Left ventricle myocardium inferior (tissue), 1 donor: ENCODE measurements at regions not wholly inside any gene's neighbourhood (a gene's known extent, or its start where the extent isn't known, plus 50 kb on each side); places are given as distances from the start of the nearest gene placed in this dataset.

Experiments
- DNase-seq: peaks from one replicate; pipeline ENCODE4 v3.0.0-alpha.2; 2020
- H3K27ac ChIP-seq: fragments of 200-600 bp; replicated peaks from 2 replicates; pipeline ENCODE4 v1.8.0; 2021
- H3K27me3 ChIP-seq: fragments of 200-600 bp; 2 replicates; pipeline ENCODE4 v1.8.0; 2021; ENCODE audit warnings: low read depth
- H3K36me3 ChIP-seq: fragments of 200-600 bp; 2 replicates; pipeline ENCODE4 v1.8.0; 2021
- H3K4me1 ChIP-seq: fragments of 200-600 bp; 2 replicates; pipeline ENCODE4 v1.8.0; 2021
- H3K4me3 ChIP-seq: fragments of 200-600 bp; 2 replicates; pipeline ENCODE4 v1.8.0; 2021; ENCODE audit warnings: mild to moderate bottlenecking, moderate library complexity
- H3K9me3 ChIP-seq: fragments of 200-600 bp; replicated peaks from 2 replicates; pipeline ENCODE4 v1.8.0; 2021
- intact Hi-C: fragments of 100-400 bp; cut with micrococcal nuclease; formaldehyde crosslinking; loops from one replicate; pipeline ENCODE4 v1.11.0; 2022
- TF ChIP-seq, protein P1 (sequence below): fragments of 200-600 bp; IDR thresholded peaks from 2 replicates; pipeline ENCODE4 v1.8.0; 2021; ENCODE audit warnings: antibody characterized with exemption, mild to moderate bottlenecking, borderline replicate concordance
- donor health status: DM: no; HTN: yes; CAD: no; lungs with severe emphysema.

- intact Hi-C loops = no loop called here
- no peak for DNase-seq
- Histone ChIP-seq H3K4me1 (peaks cover 21% of the 10 kb centered on the region), H3K36me3 (no peaks in the 10 kb centered on the region), H3K27me3 (no peaks in the 10 kb centered on the region), H3K9me3 (peaks cover 17% of the 10 kb centered on the region), H3K4me3 (no peak overlapping the region), H3K27ac (no peak overlapping the region)
- TF ChIP-seq, protein P1, sequence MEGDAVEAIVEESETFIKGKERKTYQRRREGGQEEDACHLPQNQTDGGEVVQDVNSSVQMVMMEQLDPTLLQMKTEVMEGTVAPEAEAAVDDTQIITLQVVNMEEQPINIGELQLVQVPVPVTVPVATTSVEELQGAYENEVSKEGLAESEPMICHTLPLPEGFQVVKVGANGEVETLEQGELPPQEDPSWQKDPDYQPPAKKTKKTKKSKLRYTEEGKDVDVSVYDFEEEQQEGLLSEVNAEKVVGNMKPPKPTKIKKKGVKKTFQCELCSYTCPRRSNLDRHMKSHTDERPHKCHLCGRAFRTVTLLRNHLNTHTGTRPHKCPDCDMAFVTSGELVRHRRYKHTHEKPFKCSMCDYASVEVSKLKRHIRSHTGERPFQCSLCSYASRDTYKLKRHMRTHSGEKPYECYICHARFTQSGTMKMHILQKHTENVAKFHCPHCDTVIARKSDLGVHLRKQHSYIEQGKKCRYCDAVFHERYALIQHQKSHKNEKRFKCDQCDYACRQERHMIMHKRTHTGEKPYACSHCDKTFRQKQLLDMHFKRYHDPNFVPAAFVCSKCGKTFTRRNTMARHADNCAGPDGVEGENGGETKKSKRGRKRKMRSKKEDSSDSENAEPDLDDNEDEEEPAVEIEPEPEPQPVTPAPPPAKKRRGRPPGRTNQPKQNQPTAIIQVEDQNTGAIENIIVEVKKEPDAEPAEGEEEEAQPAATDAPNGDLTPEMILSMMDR = no peak
Observed at GRCh38 chr10:44193166-44193565, 191.7 kb downstream of the CXCL12 start.

DNA sequence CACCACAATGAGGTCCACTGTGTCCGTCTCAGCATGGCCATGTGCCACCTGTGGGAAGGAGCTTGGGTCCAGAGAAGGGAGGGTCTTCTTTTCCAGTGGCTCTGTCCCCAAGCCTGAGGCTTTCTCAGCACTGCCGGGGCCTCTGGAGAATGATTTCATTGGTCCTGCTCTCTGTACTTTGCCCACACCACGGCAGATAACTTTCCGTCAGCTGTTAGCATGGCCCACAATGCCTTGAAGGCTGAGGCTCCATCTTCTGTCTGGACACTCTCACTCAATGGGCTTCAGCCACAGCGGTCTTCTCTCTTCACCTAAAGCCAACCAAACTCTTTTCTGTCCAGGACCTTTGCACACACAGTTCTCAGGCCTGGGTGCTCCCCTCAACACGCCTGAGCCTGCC lies 192.5 kb downstream of the CXCL12 start:
- TF ChIP-seq, protein P1 = no peak
- no peak overlapping the region for H3K4me3 ChIP-seq
- DNase-seq = no peak
- H3K27ac ChIP-seq = no peak overlapping the region
- intact Hi-C loops = no loop called here
- peaks cover 17% of the 10 kb centered on the region for H3K4me1 ChIP-seq
- H3K9me3 ChIP-seq = peaks cover 17% of the 10 kb centered on the region
- H3K36me3 ChIP-seq = no peaks in the 10 kb centered on the region
- no peaks in the 10 kb centered on the region for H3K27me3 ChIP-seq

- Histone ChIP-seq H3K27ac (no peak overlapping the region), H3K9me3 (peaks cover 17% of the 10 kb centered on the region), H3K36me3 (no peaks in the 10 kb centered on the region), H3K4me1 (peaks cover 8% of the 10 kb centered on the region), H3K4me3 (no peak overlapping the region), H3K27me3 (no peaks in the 10 kb centered on the region)
- intact Hi-C loops = no loop called here
- TF ChIP-seq, protein P1 = no peak
- no peak for DNase-seq
Observed at GRCh38 chr10:44190541-44190940, 194.4 kb downstream of the CXCL12 start.

DNA sequence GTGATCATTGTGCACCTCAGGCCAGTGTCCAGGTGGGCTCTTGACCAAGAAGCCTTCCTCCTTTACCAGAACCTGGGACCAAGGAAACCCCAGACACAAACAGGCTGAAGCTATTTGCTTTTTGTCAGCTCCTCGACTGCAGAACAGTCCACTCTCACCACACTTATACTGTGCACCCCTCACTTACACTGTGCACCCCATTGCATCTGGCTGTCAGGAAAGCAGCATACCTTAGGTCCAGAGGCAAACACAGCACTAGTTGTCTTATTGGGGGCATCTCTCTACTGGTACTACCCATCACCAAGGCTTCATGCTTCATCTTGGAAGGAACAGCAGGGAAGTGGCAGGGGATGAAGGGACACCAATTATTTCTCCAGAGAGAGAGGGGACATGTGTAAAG lies 198.1 kb downstream of the CXCL12 start:
- DNase-seq = no peak
- no peaks in the 10 kb centered on the region for H3K4me1 ChIP-seq
- TF ChIP-seq, protein P1 = no peak
- H3K27me3 ChIP-seq = no peaks in the 10 kb centered on the region
- intact Hi-C loops = no loop called here
- H3K36me3 ChIP-seq = no peaks in the 10 kb centered on the region
- H3K4me3 ChIP-seq = no peak overlapping the region
- peaks cover 17% of the 10 kb centered on the region for H3K9me3 ChIP-seq
- H3K27ac ChIP-seq = no peak overlapping the region

- H3K4me1 ChIP-seq = no peaks in the 10 kb centered on the region
- peak overlapping the region; percentile 38 for H3K27ac ChIP-seq
- no peak overlapping the region for H3K4me3 ChIP-seq
- TF ChIP-seq, protein P1 = no peak
- H3K36me3 ChIP-seq = no peaks in the 10 kb centered on the region
- intact Hi-C loops = no loop called here
- no peaks in the 10 kb centered on the region for H3K27me3 ChIP-seq
- no peak for DNase-seq
- peaks cover 17% of the 10 kb centered on the region for H3K9me3 ChIP-seq
Observed at GRCh38 chr10:44186150-44186549, 198.7 kb downstream of the CXCL12 start.

DNA sequence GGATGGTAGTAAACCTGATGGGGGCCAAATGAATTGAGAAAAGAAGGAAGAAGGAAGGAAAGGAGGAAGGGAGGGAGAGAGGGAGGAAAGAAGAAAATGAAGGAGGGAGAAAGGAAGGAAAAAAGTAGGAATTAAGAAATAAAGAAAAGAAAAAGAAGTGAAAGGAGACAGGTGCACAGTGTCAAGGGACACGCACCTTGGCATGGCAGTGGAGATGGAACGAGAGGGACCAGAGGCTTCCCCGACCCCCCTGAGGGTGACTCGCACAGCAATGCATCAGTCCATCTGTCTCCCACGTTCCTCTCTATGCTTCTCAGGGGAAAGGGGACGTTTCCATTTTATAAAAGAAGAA lies 199.6 kb downstream of the CXCL12 start:
- no peaks in the 10 kb centered on the region for H3K4me1 ChIP-seq
- intact Hi-C loops = no loop called here
- peaks cover 9% of the 10 kb centered on the region for H3K9me3 ChIP-seq
- H3K36me3 ChIP-seq = no peaks in the 10 kb centered on the region
- no peak overlapping the region for H3K4me3 ChIP-seq
- TF ChIP-seq, protein P1 = no peak
- DNase-seq = no peak
- no peaks in the 10 kb centered on the region for H3K27me3 ChIP-seq
- H3K27ac ChIP-seq = no peak overlapping the region
